ENCODE measurements at regions not wholly inside any gene's neighbourhood (a gene's known extent, or its start where the extent isn't known, plus 50 kb on each side); places are given as distances from the start of the nearest gene placed in this dataset.

- TF ChIP-seq POLR2A (IDR thresholded peaks at IDR 0.05) (no peak), CTCF (IDR thresholded peaks at IDR 0.05 in 8 of 11, conservative IDR thresholded peaks at IDR 0.05 in 3 of 11) (no peak), POLR2AphosphoS5 (IDR thresholded peaks at IDR 0.05) (no peak)
- Histone ChIP-seq H3K27me3 (replicated peaks in 1 of 7) (no peaks in the 10 kb centered on the region), H3K27ac (no peak overlapping the region), H3K4me3 (no peak overlapping the region), H3K36me3 (no peaks in the 10 kb centered on the region), H3K9me3 (peaks cover 0 to 9% (median 0%) of the 10 kb centered on the region in 8 donors), H3K4me1 (no peaks in the 10 kb centered on the region)
- DNase-seq = no peak
- intact Hi-C loops (cut with DNase I; ENCODE audit: low total_unique reads) = no loop called here
- 60 to 75% (median 70%) methylated on average over 5 of the region's 5 CpGs for WGBS, 5 donors
Measured at GRCh38 chr10:43774234-43774769, 125.6 kb upstream of the ZNF32 start.

- H3K27me3 ChIP-seq (replicated peaks in 1 of 7) = no peaks in the 10 kb centered on the region
- WGBS, 5 donors = 37 to 46% (median 40%) methylated on average over 1 of the region's 1 CpG
Measured at GRCh38 chr10:43773736-43774135, 125.1 kb upstream of the ZNF32 start.

GRCh38 chr10:43772171-43772570 lies 123.5 kb upstream of the ZNF32 start:
- 61 to 94% (median 86%) methylated on average over 2 of the region's 2 CpGs for WGBS, 5 donors
- Histone ChIP-seq H3K4me1 (no peaks in the 10 kb centered on the region), H3K9me3 (peaks cover 3 to 26% (median 17%) of the 10 kb centered on the region in 8 donors), H3K27me3 (replicated peaks in 1 of 7) (no peaks in the 10 kb centered on the region), H3K4me3 (no peak overlapping the region), H3K36me3 (no peaks in the 10 kb centered on the region), H3K27ac (no peak overlapping the region)
- TF ChIP-seq POLR2A (IDR thresholded peaks at IDR 0.05) (no peak), POLR2AphosphoS5 (IDR thresholded peaks at IDR 0.05) (no peak), CTCF (IDR thresholded peaks at IDR 0.05 in 8 of 11, conservative IDR thresholded peaks at IDR 0.05 in 3 of 11) (no peak)
- no peak for DNase-seq
- intact Hi-C loops (cut with DNase I; ENCODE audit: low total_unique reads) = no loop called here

More at GRCh38 chr10:43773736-43774135, 125.1 kb upstream of the ZNF32 start:
- Histone ChIP-seq H3K4me1 (no peaks in the 10 kb centered on the region), H3K36me3 (no peaks in the 10 kb centered on the region), H3K9me3 (peaks cover 0 to 11% (median 3%) of the 10 kb centered on the region in 8 donors), H3K27ac (no peak overlapping the region), H3K4me3 (no peak overlapping the region)
- TF ChIP-seq CTCF (IDR thresholded peaks at IDR 0.05 in 8 of 11, conservative IDR thresholded peaks at IDR 0.05 in 3 of 11) (no peak), POLR2A (IDR thresholded peaks at IDR 0.05) (no peak), POLR2AphosphoS5 (IDR thresholded peaks at IDR 0.05) (no peak)
- intact Hi-C loops (cut with DNase I; ENCODE audit: low total_unique reads) = no loop called here
- no peak for DNase-seq

GRCh38 chr10:43771675-43772074 lies 123.0 kb upstream of the ZNF32 start:
- DNase-seq = no peak
- H3K9me3 ChIP-seq = peaks cover 3 to 30% (median 22%) of the 10 kb centered on the region in 8 donors
- no peak overlapping the region for H3K4me3 ChIP-seq
- H3K27me3 ChIP-seq (replicated peaks in 1 of 7) = no peaks in the 10 kb centered on the region
- H3K27ac ChIP-seq = no peak overlapping the region
- WGBS, 5 donors = 77 to 92% (median 90%) methylated on average over 2 of the region's 2 CpGs
- H3K4me1 ChIP-seq = no peaks in the 10 kb centered on the region
- TF ChIP-seq CTCF (IDR thresholded peaks at IDR 0.05 in 8 of 11, conservative IDR thresholded peaks at IDR 0.05 in 3 of 11) (no peak), POLR2AphosphoS5 (IDR thresholded peaks at IDR 0.05) (no peak), POLR2A (IDR thresholded peaks at IDR 0.05) (no peak)
- H3K36me3 ChIP-seq = no peaks in the 10 kb centered on the region
- intact Hi-C loops (cut with DNase I; ENCODE audit: low total_unique reads) = no loop called here
